ENCODE measurements at regions not wholly inside any gene's neighbourhood (a gene's known extent, or its start where the extent isn't known, plus 50 kb on each side); places are given as distances from the start of the nearest gene placed in this dataset.

DNA sequence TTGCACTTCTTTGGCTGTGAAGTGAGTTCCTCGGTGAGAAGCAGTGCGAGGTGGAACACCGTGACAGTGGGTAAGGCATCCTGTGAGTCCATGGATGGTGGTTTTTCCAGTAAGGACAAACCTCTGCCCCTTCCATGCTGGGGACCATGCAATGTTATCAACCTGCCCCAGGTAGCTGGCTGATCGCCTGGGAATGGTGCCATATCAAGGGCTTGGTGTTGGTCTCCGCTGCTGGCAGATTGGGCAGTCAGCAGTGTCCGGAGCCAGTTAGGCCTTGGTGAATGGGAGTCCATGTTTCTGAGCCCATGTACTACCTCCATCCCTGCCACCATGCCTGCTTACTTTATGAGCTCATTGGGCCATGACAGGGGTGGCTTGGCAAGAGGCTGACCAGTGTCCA is 114.7 kb upstream of the C14orf180 start:
- peak in 1 of 2 donors; percentile 19 for DNase-seq
- Histone ChIP-seq H3K4me1 (peaks cover 0 to 13% (median 10%) of the 10 kb centered on the region in 4 donors), H3K36me3 (no peaks in the 10 kb centered on the region), H3K27me3 (peaks cover 0 to 53% of the 10 kb centered on the region in 2 donors), H3K9me3 (no peaks in the 10 kb centered on the region), H3K27ac (no peak overlapping the region), H3K4me3 (no peak overlapping the region)
- TF ChIP-seq, protein P1, sequence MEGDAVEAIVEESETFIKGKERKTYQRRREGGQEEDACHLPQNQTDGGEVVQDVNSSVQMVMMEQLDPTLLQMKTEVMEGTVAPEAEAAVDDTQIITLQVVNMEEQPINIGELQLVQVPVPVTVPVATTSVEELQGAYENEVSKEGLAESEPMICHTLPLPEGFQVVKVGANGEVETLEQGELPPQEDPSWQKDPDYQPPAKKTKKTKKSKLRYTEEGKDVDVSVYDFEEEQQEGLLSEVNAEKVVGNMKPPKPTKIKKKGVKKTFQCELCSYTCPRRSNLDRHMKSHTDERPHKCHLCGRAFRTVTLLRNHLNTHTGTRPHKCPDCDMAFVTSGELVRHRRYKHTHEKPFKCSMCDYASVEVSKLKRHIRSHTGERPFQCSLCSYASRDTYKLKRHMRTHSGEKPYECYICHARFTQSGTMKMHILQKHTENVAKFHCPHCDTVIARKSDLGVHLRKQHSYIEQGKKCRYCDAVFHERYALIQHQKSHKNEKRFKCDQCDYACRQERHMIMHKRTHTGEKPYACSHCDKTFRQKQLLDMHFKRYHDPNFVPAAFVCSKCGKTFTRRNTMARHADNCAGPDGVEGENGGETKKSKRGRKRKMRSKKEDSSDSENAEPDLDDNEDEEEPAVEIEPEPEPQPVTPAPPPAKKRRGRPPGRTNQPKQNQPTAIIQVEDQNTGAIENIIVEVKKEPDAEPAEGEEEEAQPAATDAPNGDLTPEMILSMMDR (IDR thresholded peaks at IDR 0.05) = no peak
- intact Hi-C loops (cut with DNase I; ENCODE audit: low total_unique reads) = no loop called here

DNA sequence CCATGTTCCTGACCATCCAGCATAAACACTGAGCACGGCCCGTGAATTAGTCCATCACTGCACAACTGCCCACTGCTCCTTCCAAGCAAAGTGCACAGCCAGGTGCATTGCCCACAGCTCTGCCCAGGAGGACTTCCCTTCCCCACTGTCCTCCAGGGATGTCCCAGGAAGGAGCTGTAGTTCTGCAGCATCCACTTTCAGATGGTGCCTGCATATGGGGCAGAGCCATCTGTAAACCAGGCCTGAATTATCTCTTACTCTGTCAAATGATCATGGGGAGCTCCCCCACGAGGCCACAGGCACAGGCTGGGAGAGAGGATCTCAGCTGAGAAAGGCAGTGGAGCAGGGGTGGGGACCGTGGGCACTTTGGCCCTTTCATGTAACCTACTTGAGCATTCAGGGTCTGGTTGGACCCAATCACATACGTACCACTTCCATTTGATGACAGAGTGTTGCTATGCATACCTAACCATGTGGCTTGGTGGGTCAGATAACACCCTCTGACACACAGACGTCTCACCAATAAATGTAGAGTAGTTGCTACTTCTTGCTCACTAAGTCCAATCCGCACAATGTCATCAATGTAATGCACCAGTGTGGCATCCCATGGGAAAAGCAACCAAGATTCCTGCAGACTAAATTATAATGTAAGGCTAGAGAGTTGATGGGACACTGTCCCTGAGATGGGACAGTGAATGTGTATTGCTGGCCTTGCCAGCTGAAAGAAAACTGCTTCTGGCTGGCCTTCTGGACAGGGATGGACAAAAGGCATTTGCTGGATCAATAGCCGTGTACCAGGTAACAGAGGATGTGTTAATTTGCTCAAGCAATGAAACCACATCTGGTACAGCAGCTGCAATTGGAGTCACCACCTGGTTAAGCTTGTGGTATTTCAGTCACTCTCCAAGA is 113.8 kb upstream of the C14orf180 start:
- Histone ChIP-seq H3K27ac (no peak overlapping the region), H3K36me3 (no peaks in the 10 kb centered on the region), H3K27me3 (peaks cover 0 to 48% of the 10 kb centered on the region in 2 donors), H3K9me3 (no peaks in the 10 kb centered on the region), H3K4me1 (peaks cover 0 to 13% (median 10%) of the 10 kb centered on the region in 4 donors), H3K4me3 (no peak overlapping the region)
- intact Hi-C loops (cut with DNase I; ENCODE audit: low total_unique reads) = no loop called here
- DNase-seq = no peak
- TF ChIP-seq, protein P1 (IDR thresholded peaks at IDR 0.05) = no peak

DNA sequence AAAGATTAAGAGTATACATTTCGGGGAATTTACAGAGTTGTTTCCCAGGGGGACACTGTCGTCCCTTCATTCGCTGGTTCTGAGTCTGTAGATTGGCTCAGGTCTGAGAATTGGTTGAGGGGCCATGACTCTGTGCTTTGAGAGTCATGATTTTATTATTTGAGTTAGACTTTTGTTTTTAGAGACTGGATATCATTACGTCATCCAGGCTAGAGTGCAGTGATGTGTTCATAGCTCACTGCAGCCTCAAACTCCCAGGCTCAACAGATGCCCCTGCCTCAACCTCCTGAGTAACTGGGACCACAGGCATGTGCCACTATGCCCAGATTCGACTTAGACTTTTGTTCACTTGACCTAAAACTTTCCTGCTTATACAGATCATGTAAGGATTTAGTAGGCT is 112.3 kb upstream of the C14orf180 start:
- peaks cover 0 to under 1% (median under 1%) of the 10 kb centered on the region in 4 donors for H3K4me1 ChIP-seq
- TF ChIP-seq, protein P1 (IDR thresholded peaks at IDR 0.05) = no peak
- H3K27me3 ChIP-seq = peaks cover 0 to 44% of the 10 kb centered on the region in 2 donors
- no peak overlapping the region for H3K27ac ChIP-seq
- DNase-seq = no peak
- no peak overlapping the region for H3K4me3 ChIP-seq
- intact Hi-C loops (cut with DNase I; ENCODE audit: low total_unique reads) = no loop called here
- no peaks in the 10 kb centered on the region for H3K36me3 ChIP-seq
- no peaks in the 10 kb centered on the region for H3K9me3 ChIP-seq

DNA sequence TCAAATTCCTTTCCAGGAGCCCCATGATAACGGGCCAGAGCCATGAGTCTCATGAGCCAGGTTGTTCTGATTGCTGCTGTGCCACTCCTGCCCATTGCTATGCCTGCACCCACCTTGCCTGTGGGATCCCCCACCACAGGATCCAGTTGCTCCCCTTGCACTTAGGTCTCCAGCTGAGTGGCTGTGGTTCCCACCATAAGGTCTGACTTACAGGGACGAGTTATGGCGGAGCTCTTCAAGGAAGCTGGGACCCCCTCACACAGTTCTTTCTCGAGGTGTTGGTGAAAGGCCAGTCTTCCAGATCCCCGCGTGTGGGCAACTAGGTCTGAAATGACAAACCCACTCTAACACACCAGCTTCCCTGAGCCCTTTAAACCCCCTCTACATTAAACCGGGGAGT is 111.9 kb upstream of the C14orf180 start:
- no peaks in the 10 kb centered on the region for H3K36me3 ChIP-seq
- H3K4me3 ChIP-seq = no peak overlapping the region
- TF ChIP-seq, protein P1 (IDR thresholded peaks at IDR 0.05) = no peak
- peaks cover 0 to 42% of the 10 kb centered on the region in 2 donors for H3K27me3 ChIP-seq
- H3K4me1 ChIP-seq = no peaks in the 10 kb centered on the region
- H3K9me3 ChIP-seq = no peaks in the 10 kb centered on the region
- no peak overlapping the region for H3K27ac ChIP-seq
- no peak for DNase-seq
- intact Hi-C loops (cut with DNase I; ENCODE audit: low total_unique reads) = no loop called here

DNA sequence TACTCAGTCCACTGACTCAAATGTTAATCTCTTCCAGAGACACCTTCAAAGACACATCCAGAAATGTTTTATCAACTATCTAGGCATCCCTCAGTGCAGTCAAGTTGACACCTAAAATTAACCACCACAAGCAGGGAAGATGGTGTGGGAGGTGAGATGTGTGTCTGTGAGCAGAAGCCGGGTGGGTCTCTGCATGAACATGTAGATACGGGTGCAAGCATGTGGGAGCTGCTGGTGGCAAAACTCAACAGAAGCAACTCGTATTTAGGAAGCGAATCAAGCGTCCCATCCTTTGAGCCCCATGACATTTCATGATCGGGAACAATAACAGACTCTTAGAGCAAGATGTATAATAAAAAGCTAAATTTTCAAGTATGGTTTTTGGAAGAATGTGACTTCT is 110.0 kb upstream of the C14orf180 start:
- no peaks in the 10 kb centered on the region for H3K36me3 ChIP-seq
- no peak for DNase-seq
- no peaks in the 10 kb centered on the region for H3K4me1 ChIP-seq
- TF ChIP-seq, protein P1 (IDR thresholded peaks at IDR 0.05) = no peak
- intact Hi-C loops (cut with DNase I; ENCODE audit: low total_unique reads) = no loop called here
- peaks cover 0 to 43% of the 10 kb centered on the region in 2 donors for H3K27me3 ChIP-seq
- no peaks in the 10 kb centered on the region for H3K9me3 ChIP-seq
- no peak overlapping the region for H3K27ac ChIP-seq
- H3K4me3 ChIP-seq = no peak overlapping the region

Measured in tibial artery (tissue), 4 donors.